VCaP (cell line): ENCODE measurements at regions not wholly inside any gene's neighbourhood (a gene's known extent, or its start where the extent isn't known, plus 50 kb on each side); places are given as distances from the start of the nearest gene placed in this dataset.

Experiments
- H3K27ac ChIP-seq: fragments of 450-650 bp; 2 replicates; pipeline ENCODE4 v1.5.1; 2017
- TF ChIP-seq, protein P1 (sequence below): fragments of 450-650 bp; conservative IDR thresholded peaks from 2 replicates; pipeline ENCODE4 v1.5.1; 2017; ENCODE audit warnings: mild to moderate bottlenecking, moderate library complexity

DNA sequence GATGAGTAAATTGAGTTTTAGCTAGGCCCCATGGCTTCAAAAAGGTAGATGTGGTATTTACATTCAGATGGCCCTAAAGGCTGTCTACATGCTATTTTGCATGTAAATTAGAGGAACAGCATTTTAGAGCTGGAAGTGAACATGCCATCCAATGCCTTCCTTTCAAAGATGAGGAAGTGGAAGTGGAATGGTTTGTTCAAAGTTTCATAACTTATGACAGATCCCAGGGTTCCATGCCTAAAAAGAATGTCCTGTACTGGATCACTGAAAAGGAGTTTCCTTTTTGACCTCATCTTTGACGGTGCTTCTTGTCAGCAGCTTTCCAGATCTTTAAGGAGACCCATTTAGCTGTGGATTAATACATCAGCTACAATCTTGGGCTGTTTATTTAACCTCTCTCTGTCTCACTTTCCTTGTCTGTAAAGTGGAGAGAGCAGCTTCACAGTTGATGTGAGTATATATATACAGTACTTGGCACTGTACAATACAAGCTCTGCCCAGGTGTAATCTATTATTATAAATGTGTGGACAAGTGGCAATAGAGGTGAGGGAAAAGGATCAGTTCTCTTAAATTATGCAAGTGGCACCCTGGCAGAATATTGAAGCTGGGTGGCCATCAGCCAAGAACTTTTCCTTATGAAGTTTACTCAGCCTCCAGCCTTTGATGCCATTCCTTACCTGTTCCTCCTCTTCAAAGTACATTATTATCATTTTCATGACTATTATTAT, 68.7 kb upstream of the GOLGA8B start:
- TF ChIP-seq, protein P1, sequence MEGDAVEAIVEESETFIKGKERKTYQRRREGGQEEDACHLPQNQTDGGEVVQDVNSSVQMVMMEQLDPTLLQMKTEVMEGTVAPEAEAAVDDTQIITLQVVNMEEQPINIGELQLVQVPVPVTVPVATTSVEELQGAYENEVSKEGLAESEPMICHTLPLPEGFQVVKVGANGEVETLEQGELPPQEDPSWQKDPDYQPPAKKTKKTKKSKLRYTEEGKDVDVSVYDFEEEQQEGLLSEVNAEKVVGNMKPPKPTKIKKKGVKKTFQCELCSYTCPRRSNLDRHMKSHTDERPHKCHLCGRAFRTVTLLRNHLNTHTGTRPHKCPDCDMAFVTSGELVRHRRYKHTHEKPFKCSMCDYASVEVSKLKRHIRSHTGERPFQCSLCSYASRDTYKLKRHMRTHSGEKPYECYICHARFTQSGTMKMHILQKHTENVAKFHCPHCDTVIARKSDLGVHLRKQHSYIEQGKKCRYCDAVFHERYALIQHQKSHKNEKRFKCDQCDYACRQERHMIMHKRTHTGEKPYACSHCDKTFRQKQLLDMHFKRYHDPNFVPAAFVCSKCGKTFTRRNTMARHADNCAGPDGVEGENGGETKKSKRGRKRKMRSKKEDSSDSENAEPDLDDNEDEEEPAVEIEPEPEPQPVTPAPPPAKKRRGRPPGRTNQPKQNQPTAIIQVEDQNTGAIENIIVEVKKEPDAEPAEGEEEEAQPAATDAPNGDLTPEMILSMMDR = no peak
- H3K27ac ChIP-seq = no peak overlapping the region

DNA sequence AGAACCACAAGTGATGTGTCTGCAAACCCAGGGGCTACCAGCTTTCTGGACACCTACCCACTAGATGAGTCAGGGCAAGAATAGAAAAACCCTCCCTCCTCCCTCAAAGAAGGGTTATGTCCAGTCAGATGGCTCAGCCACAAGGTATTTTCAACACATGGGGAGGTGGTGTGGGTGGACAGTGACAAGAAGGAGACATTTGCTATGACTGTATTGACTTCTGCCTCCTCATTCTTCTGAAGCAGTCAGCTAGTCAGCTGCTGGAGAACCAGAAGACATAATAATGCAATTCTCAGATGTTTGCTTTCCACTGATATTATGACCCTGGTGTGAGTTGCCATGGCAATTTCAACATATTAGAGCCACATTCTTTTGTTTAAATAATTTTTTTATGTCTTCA, 66.7 kb upstream of the GOLGA8B start:
- H3K27ac ChIP-seq = no peak overlapping the region
- TF ChIP-seq, protein P1 = no peak

DNA sequence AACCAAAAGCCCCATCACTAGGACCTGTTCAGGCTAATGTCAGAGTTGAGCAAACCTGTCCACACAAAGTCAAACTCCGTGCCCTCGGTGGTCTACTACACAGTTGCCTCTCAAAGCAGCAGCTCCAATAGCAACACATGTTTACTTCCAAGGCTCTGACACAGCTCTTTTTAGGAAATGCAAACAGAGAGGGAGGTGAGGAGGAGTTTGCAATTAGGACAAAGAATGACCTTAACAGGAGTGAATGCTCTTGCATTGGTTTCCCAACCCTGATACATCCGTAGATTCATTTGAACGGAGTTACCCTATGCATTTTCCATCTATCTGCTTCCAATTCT, 64.8 kb upstream of the GOLGA8B start:
- TF ChIP-seq, protein P1 = no peak
- H3K27ac ChIP-seq = no peak overlapping the region

DNA sequence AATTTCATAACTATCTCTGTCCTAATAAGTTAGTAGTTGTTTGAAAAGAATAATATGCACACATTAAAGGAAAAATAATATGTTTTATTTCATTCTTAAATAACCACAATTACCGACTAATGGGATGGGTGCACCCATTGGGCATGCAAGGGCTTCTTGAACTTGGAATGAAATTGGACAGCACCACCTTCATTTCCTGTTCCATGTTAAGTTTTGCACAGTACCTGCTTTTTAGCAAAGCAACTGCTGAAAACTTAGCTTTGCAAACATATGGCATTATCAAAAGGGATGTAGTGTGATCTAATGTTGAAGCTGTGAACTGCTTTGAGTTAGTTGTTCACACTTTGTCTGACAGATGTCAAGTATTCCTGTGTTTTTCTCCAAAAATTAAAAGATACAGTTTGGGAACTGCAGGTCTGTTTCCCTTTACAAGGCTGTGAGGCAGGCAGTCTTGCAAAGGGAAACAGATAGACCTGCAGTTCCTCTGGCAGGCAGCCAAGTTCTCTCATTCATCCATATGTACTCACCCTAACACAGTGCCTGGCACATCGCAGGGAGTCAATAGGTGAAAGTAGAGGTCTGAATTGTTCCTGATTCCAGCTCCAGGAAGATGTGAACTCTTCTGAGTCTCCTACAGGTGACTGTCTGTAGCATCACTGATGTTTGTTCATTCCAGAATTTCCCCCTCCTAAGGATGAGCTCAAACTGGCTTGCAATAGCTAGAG, 64.3 kb upstream of the GOLGA8B start:
- no peak overlapping the region for H3K27ac ChIP-seq
- TF ChIP-seq, protein P1 = no peak

DNA sequence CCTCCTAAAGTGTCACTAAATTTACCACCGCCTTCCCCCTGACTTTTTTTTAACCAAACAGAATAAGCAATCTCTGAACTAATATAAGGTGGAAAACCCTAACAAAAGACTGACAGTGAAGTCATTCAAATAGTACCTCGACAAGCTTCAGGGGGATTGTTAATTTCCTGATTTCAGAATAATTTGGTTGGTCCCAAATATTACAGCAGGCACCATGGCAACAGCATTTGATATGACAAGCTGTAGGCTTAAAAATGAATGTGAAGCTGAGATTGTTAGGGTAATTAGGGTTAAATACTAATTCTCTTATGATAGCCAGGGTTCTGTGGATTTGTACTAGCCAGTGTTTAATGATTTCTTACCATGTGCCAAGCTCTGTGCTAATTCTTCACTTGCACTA, 63.5 kb upstream of the GOLGA8B start:
- no peak overlapping the region for H3K27ac ChIP-seq
- TF ChIP-seq, protein P1 = no peak

DNA sequence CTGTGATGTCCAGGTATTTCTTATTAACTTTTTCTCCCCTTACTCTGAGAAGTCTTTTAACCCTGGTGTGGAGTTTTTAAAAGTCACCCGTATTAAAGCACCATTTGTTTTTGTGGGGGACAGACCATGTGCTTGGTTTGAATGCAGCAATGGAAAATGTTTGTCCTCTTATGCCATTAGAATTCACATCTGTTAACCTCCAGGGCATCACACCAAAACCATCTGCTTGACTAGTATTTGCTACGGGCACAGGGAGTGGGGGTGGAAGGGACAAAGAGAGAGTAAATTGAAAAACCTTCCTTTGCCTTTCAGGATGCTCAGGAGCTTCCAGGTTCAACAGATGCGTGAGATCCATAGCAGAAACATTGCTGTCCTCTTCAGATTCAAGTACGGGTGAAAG, 61.4 kb upstream of the GOLGA8B start:
- TF ChIP-seq, protein P1 = no peak
- H3K27ac ChIP-seq = no peak overlapping the region

DNA sequence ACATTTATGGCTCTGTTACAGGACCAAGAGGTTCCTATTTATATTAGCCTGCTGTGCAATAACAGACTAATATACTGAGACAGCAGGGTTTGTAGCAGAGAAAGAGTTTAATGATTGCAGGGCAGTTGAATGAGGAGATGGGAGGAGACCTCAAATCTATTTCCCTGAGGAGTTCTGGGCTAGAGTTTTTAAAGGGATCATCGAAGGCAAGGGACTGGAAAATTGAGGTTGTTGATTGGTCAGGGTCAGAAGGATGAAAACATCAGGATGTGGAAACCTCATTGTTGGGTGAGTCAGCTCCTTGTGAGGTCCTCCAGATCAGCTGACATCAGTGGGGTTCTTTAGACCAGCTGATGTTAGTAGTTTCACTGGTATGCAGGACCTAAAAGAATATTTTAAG, 60.6 kb upstream of the GOLGA8B start:
- no peak overlapping the region for H3K27ac ChIP-seq
- TF ChIP-seq, protein P1 = no peak
